IMR-90 (cell line): ENCODE measurements at regions not wholly inside any gene's neighbourhood (a gene's known extent, or its start where the extent isn't known, plus 50 kb on each side); places are given as distances from the start of the nearest gene placed in this dataset.

Experiments used
- ATAC-seq: fragments of 200-7000 bp; cut with Tn5 transposase; 2 replicates; pipeline ENCODE4 v1.9.1; 2020; ENCODE audit warnings: low read depth, mild to moderate bottlenecking, moderate library complexity
- BruUV-seq: library from RNA; stranded (reverse); fragments of 400-500 nt; replicated peaks from 2 replicates; lab custom pipeline; 2021; lab: Mats Ljungman, UMichigan
- CTCF ChIA-PET: fragments of 300-600 bp; formaldehyde crosslinking; extraction: SDS; loops from one replicate; lab custom pipeline; 2021; ENCODE audit warnings: antibody characterized with exemption; lab: Yijun Ruan, JAX
- POLR2A ChIA-PET: fragments of 300-600 bp; sonication (Branson Sonifier 250); formaldehyde crosslinking; loops from one replicate; lab custom pipeline; 2022; ENCODE audit warnings: antibody characterized with exemption; ENCODE audit not compliant: unreplicated experiment; lab: Charles Lee
- DNase-seq: peaks from one replicate; pipeline ENCODE4 v3.0.0; 2013
- H2AFZ ChIP-seq: replicated peaks from 2 replicates; pipeline ENCODE3; 2013; ENCODE audit warnings: low read length, mild to moderate bottlenecking; ENCODE audit not compliant: poor library complexity
- H2AK5ac ChIP-seq: 2 replicates; pipeline ENCODE4 v1.6.1; 2013; ENCODE audit warnings: low read depth, low read length, inconsistent platforms
- H2AK9ac ChIP-seq: replicated peaks from 2 replicates; pipeline ENCODE3; 2013; ENCODE audit warnings: mild to moderate bottlenecking, low read depth, low read length, moderate library complexity; ENCODE audit not compliant: poor library complexity
- H2BK120ac ChIP-seq: 2 replicates; pipeline ENCODE4 v1.6.1; 2013; ENCODE audit warnings: low read depth, low read length, inconsistent platforms
- H2BK15ac ChIP-seq: 3 replicates; pipeline ENCODE4 v1.6.1; 2013; ENCODE audit warnings: low read depth, low read length, inconsistent platforms
- H2BK20ac ChIP-seq: 2 replicates; pipeline ENCODE4 v1.6.1; 2013; ENCODE audit warnings: low read depth, mild to moderate bottlenecking, inconsistent platforms, low read length, moderate library complexity
- H2BK5ac ChIP-seq: 2 replicates; pipeline ENCODE4 v1.6.1; 2013; ENCODE audit warnings: mild to moderate bottlenecking, low read depth, low read length, inconsistent platforms; ENCODE audit not compliant: poor library complexity, severe bottlenecking
- H3K14ac ChIP-seq: replicated peaks from 2 replicates; pipeline ENCODE4 v1.6.1; 2013; ENCODE audit warnings: low read depth, low read length, inconsistent platforms
- H3K18ac ChIP-seq: 2 replicates; pipeline ENCODE4 v1.6.1; 2013; ENCODE audit warnings: low read depth, low read length, control low read depth
- H3K23ac ChIP-seq: 2 replicates; pipeline ENCODE4 v1.6.1; 2013; ENCODE audit warnings: low read depth, low read length, inconsistent platforms
- H3K27ac ChIP-seq: 2 replicates; pipeline ENCODE4 v1.5.1; 2013; ENCODE audit warnings: mild to moderate bottlenecking, control low read depth, low read length; ENCODE audit not compliant: insufficient read depth
- H3K27me3 ChIP-seq: 2 replicates; pipeline ENCODE4 v1.6.1; 2013; ENCODE audit warnings: low read length; ENCODE audit not compliant: control insufficient read depth, insufficient read depth
- H3K36me3 ChIP-seq: 2 replicates; pipeline ENCODE4 v1.6.1; 2013; ENCODE audit warnings: low read length, mixed read lengths; ENCODE audit not compliant: control insufficient read depth, insufficient read depth
- H3K4ac ChIP-seq: 2 replicates; pipeline ENCODE4 v1.6.1; 2013; ENCODE audit warnings: low read depth, low read length, inconsistent platforms
- H3K4me1 ChIP-seq: 2 replicates; pipeline ENCODE4 v1.6.1; 2013; ENCODE audit warnings: low read length, mixed read lengths; ENCODE audit not compliant: control insufficient read depth, insufficient read depth
- H3K4me2 ChIP-seq: 2 replicates; pipeline ENCODE4 v1.6.1; 2013; ENCODE audit warnings: low read depth, mild to moderate bottlenecking, control low read depth, low read length, moderate library complexity
- H3K4me3 ChIP-seq: 2 replicates; pipeline ENCODE4 v1.5.1; 2013; ENCODE audit warnings: low read depth, mild to moderate bottlenecking, control low read depth, low read length, moderate library complexity; ENCODE audit not compliant: insufficient read depth
- H3K56ac ChIP-seq: 2 replicates; pipeline ENCODE4 v1.6.1; 2013; ENCODE audit warnings: low read length, inconsistent platforms; ENCODE audit not compliant: insufficient read depth; ENCODE audit errors: extremely low read depth
- H3K79me1 ChIP-seq, 2 experiments: 2 replicates each; pipeline ENCODE4 v1.6.1; 2013; ENCODE audit warnings: low read length in 2 of 2, inconsistent platforms in 1 of 2, low read depth in 1 of 2
- H3K9ac ChIP-seq: 2 replicates; pipeline ENCODE4 v1.6.1; 2013; ENCODE audit warnings: low read depth, low read length, control low read depth
- H3K9me1 ChIP-seq: 2 replicates; pipeline ENCODE4 v1.6.1; 2013; ENCODE audit warnings: low read length, inconsistent platforms; ENCODE audit not compliant: insufficient read depth
- H3K9me3 ChIP-seq: 2 replicates; pipeline ENCODE4 v1.6.1; 2013; ENCODE audit warnings: low read length; ENCODE audit not compliant: control insufficient read depth, insufficient read depth
- H4K20me1 ChIP-seq: 2 replicates; pipeline ENCODE4 v1.6.1; 2013; ENCODE audit warnings: low read length, inconsistent platforms; ENCODE audit not compliant: insufficient read depth
- H4K5ac ChIP-seq: 2 replicates; pipeline ENCODE4 v1.6.1; 2013; ENCODE audit warnings: mild to moderate bottlenecking, low read depth, low read length, control low read depth
- H4K8ac ChIP-seq, 2 experiments: 2 replicates each; pipeline ENCODE4 v1.6.1; 2013; ENCODE audit warnings: low read depth in 2 of 2, low read length in 2 of 2, control low read depth in 1 of 2, inconsistent platforms in 1 of 2
- H4K91ac ChIP-seq: 2 replicates; pipeline ENCODE4 v1.6.1; 2013; ENCODE audit warnings: low read depth, low read length, inconsistent platforms; ENCODE audit not compliant: insufficient read depth
- CEBPB ChIP-seq: IDR thresholded peaks from 2 replicates; pipeline ENCODE4 v1.6.1; 2012; ENCODE audit warnings: low read depth, low read length, improper control_type of control experiment
- CHD1 ChIP-seq: IDR thresholded peaks from 2 replicates; pipeline ENCODE4 v1.6.1; 2012; ENCODE audit warnings: low read depth, low read length, improper control_type of control experiment
- CTCF ChIP-seq: conservative IDR thresholded peaks from 2 replicates; pipeline ENCODE4 v1.5.1; 2012; ENCODE audit warnings: mild to moderate bottlenecking, low read depth, low read length, improper control_type of control experiment
- POLR2A ChIP-seq: IDR thresholded peaks from 2 replicates; pipeline ENCODE4 v1.6.1; 2012; ENCODE audit warnings: mild to moderate bottlenecking, low read depth, low read length
- RCOR1 ChIP-seq: IDR thresholded peaks from 2 replicates; pipeline ENCODE4 v1.6.1; 2012; ENCODE audit warnings: mild to moderate bottlenecking, low read length, improper control_type of control experiment; ENCODE audit not compliant: insufficient replicate concordance
- WGBS, 2 experiments: methylation state at CpG; one replicate each; pipeline versions ENCODE4 v1.1.5 to v1.1.7; 2013; ENCODE audit warnings: missing lambda C conversion rate in 2 of 2; ENCODE audit not compliant: insufficient read length in 1 of 2; ENCODE audit errors: extremely low coverage in 2 of 2; 5-methylcytosine and 5-hydroxymethylcytosine counted together
- dilution Hi-C: fragments of 300-500 bp; cut with HindIII; formaldehyde crosslinking; loops from one replicate; pipeline ENCODE4 v1.14.3; 2018; ENCODE audit warnings: low sequenced_read_pairs; ENCODE audit not compliant: unreplicated experiment
- in situ Hi-C: fragments of 300-500 bp; cut with MboI; formaldehyde crosslinking; loops from 3 replicates; pipeline ENCODE4 v1.14.3; 2019; ENCODE audit warnings: low sequenced_read_pairs, inconsistent platforms, mixed read lengths
- intact Hi-C: fragments of 100-400 bp; cut with micrococcal nuclease; formaldehyde crosslinking; loops from 2 replicates; pipeline ENCODE4 v1.10.0; 2022

GRCh38 chr16:86800894-86801293, 222.5 kb downstream of the FOXL1 start:
- dilution Hi-C loops, result no loop called here
- no peaks in the 10 kb centered on the region for H3K9me1 ChIP-seq
- in situ Hi-C loops, result no loop called here
- H3K27ac ChIP-seq, result no peak overlapping the region
- peaks cover 46% of the 10 kb centered on the region for H3K27me3 ChIP-seq
- no peak overlapping the region for H2AK5ac ChIP-seq
- H3K36me3 ChIP-seq, result no peaks in the 10 kb centered on the region
- H3K9me3 ChIP-seq, result peaks cover 3% of the 10 kb centered on the region; the same call in 1 of the 2 replicates
- no TSS peak for BruUV-seq
- ATAC-seq (no peak), DNase-seq (no peak)
- intact Hi-C loops, result no loop called here
- no peak overlapping the region for H3K18ac ChIP-seq
- no peak overlapping the region for H2BK20ac ChIP-seq
- CTCF ChIA-PET, result no interaction called here
- no peak overlapping the region for H3K56ac ChIP-seq
- H2BK120ac ChIP-seq, result no peak overlapping the region
- H3K14ac ChIP-seq, result no peak overlapping the region
- no peaks in the 10 kb centered on the region for H3K79me1 ChIP-seq
- no peak overlapping the region for H3K9ac ChIP-seq
- H3K23ac ChIP-seq, result no peak overlapping the region
- no CpG with 5 or more reads among the region's 4 CpGs for WGBS, 2 experiments
- H2BK15ac ChIP-seq, result no peak overlapping the region
- no peak for TF ChIP-seq CEBPB
- no peak for TF ChIP-seq CTCF
- TF ChIP-seq POLR2A, result no peak
- TF ChIP-seq RCOR1, result no peak
- no peak for TF ChIP-seq CHD1
- H2AFZ ChIP-seq, result no peak overlapping the region
- no peaks in the 10 kb centered on the region for H4K20me1 ChIP-seq
- no peak overlapping the region for H3K4me3 ChIP-seq
- no peak overlapping the region for H2AK9ac ChIP-seq
- no peak overlapping the region for H2BK5ac ChIP-seq
- H4K8ac ChIP-seq, result no peak overlapping the region
- H3K4me1 ChIP-seq, result no peaks in the 10 kb centered on the region
- H3K4ac ChIP-seq, result no peak overlapping the region
- no peak overlapping the region for H4K5ac ChIP-seq
- no peak overlapping the region for H3K4me2 ChIP-seq
- no peak overlapping the region for H4K91ac ChIP-seq
- POLR2A ChIA-PET, result no interaction called here
